ENCODE measurements at regions not wholly inside any gene's neighbourhood (a gene's known extent, or its start where the extent isn't known, plus 50 kb on each side); places are given as distances from the start of the nearest gene placed in this dataset.

DNA sequence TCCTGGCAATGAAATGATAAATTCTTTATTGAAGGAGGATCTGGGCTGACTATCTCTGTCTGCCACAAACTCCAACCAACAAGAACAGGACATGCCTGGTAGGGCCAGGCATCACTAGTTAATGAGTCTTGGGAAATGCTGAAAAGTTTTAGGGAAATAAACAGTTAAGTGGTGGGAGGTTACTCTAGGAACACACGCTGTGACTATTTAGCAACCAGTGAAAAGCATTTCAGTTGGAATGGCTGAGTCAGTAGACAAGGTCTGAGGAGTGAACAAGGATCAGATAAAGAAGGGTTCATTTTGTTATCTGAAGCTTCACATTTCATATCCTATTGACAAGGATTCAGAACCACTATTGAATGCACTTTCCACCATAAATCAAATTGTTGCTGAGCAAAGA is 394.9 kb upstream of the BOD1L1 start:
- peaks cover 6% of the 10 kb centered on the region for H3K27me3 Mint-ChIP-seq
- POLR2A ChIA-PET, result no interaction called here
- intact Hi-C loops (cut with micrococcal nuclease), result no loop called here

GRCh38 chr4:14023036-14023435 is 395.5 kb upstream of the BOD1L1 start:
- Mint-ChIP-seq H3K9me3 (no peaks in the 10 kb centered on the region), H3K4me1 (no peaks in the 10 kb centered on the region), H3K27ac (no peak overlapping the region), H3K4me3 (no peak overlapping the region), H3K36me3 (ENCODE audit: low read depth) (no peaks in the 10 kb centered on the region), H3K27me3 (peaks cover 6% of the 10 kb centered on the region)
- TF ChIP-seq, protein P1, sequence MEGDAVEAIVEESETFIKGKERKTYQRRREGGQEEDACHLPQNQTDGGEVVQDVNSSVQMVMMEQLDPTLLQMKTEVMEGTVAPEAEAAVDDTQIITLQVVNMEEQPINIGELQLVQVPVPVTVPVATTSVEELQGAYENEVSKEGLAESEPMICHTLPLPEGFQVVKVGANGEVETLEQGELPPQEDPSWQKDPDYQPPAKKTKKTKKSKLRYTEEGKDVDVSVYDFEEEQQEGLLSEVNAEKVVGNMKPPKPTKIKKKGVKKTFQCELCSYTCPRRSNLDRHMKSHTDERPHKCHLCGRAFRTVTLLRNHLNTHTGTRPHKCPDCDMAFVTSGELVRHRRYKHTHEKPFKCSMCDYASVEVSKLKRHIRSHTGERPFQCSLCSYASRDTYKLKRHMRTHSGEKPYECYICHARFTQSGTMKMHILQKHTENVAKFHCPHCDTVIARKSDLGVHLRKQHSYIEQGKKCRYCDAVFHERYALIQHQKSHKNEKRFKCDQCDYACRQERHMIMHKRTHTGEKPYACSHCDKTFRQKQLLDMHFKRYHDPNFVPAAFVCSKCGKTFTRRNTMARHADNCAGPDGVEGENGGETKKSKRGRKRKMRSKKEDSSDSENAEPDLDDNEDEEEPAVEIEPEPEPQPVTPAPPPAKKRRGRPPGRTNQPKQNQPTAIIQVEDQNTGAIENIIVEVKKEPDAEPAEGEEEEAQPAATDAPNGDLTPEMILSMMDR (IDR thresholded peaks at IDR 0.05), result no peak
- ChIA-PET POLR2A (no interaction called here), CTCF (no interaction called here)
- ATAC-seq (ENCODE audit: low read depth) (no peak), DNase-seq (no peak)
- intact Hi-C loops (cut with micrococcal nuclease), result no loop called here

More for the DNA sequence above, 394.9 kb upstream of the BOD1L1 start:
- no peak for DNase-seq
- CTCF ChIA-PET, result no interaction called here
- Mint-ChIP-seq H3K9me3 (no peaks in the 10 kb centered on the region), H3K27ac (no peak overlapping the region), H3K4me3 (no peak overlapping the region), H3K36me3 (ENCODE audit: low read depth) (no peaks in the 10 kb centered on the region), H3K4me1 (no peaks in the 10 kb centered on the region)
- ATAC-seq (ENCODE audit: low read depth), result no peak
- TF ChIP-seq, protein P1 (IDR thresholded peaks at IDR 0.05), result no peak

DNA sequence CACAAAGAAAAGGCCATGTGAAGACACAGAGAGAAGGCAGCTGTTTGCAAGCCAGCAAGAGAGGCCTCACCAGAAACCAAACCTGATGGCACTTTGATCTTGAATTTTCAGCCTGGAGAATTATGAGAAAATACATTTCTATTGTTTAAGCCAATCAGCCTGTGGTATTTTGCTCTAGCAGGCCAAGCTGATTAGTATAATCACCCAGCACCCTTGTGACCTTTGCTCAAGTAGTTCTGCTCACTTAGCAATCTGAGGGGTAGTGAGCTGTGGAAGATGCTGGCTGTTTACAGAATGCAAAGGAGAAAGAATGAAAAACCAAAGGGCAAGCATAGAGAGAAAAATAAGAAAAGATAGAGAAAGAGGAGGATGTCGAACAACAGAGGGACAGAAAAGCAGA is 396.4 kb upstream of the BOD1L1 start:
- H3K27ac Mint-ChIP-seq, result no peak overlapping the region
- ChIA-PET CTCF (no interaction called here), POLR2A (no interaction called here)
- no peak for ATAC-seq (ENCODE audit: low read depth)
- intact Hi-C loops (cut with micrococcal nuclease), result no loop called here
- no peak for DNase-seq
- no peaks in the 10 kb centered on the region for H3K4me1 Mint-ChIP-seq
- peaks cover 5% of the 10 kb centered on the region for H3K27me3 Mint-ChIP-seq
- H3K4me3 Mint-ChIP-seq, result no peak overlapping the region
- no peaks in the 10 kb centered on the region for H3K36me3 Mint-ChIP-seq (ENCODE audit: low read depth)
- H3K9me3 Mint-ChIP-seq, result no peaks in the 10 kb centered on the region
- TF ChIP-seq, protein P1 (IDR thresholded peaks at IDR 0.05), result no peak

GRCh38 chr4:14025111-14025510 is 397.6 kb upstream of the BOD1L1 start:
- Mint-ChIP-seq H3K9me3 (no peaks in the 10 kb centered on the region), H3K4me3 (no peak overlapping the region), H3K27ac (no peak overlapping the region), H3K27me3 (no peaks in the 10 kb centered on the region), H3K4me1 (no peaks in the 10 kb centered on the region), H3K36me3 (ENCODE audit: low read depth) (no peaks in the 10 kb centered on the region)
- POLR2A ChIA-PET, result no interaction called here
- intact Hi-C loops (cut with micrococcal nuclease), result no loop called here
- TF ChIP-seq, protein P1 (IDR thresholded peaks at IDR 0.05), result no peak
- CTCF ChIA-PET, result no interaction called here
- DNase-seq, result no peak
- ATAC-seq (ENCODE audit: low read depth), result no peak

- ChIA-PET POLR2A (no interaction called here), CTCF (no interaction called here)
- Mint-ChIP-seq H3K4me1 (no peaks in the 10 kb centered on the region), H3K4me3 (no peak overlapping the region), H3K27me3 (no peaks in the 10 kb centered on the region), H3K9me3 (no peaks in the 10 kb centered on the region), H3K27ac (no peak overlapping the region), H3K36me3 (ENCODE audit: low read depth) (no peaks in the 10 kb centered on the region)
- ATAC-seq (ENCODE audit: low read depth) (no peak), DNase-seq (no peak)
- TF ChIP-seq, protein P1 (IDR thresholded peaks at IDR 0.05), result no peak
- intact Hi-C loops (cut with micrococcal nuclease), result no loop called here
Observed at GRCh38 chr4:14025891-14026290, 398.4 kb upstream of the BOD1L1 start.

Data from activated B cell treated with CpG ODN at 0.5 μM for 24 hours (primary cell).